Smooth muscle cell (in vitro differentiated cells): ENCODE measurements at regions not wholly inside any gene's neighbourhood (a gene's known extent, or its start where the extent isn't known, plus 50 kb on each side); places are given as distances from the start of the nearest gene placed in this dataset.
A peak's percentile ranks its signal among the peaks of the same experiment; 100 is the strongest.

Experiments used
- DNase-seq: peaks from one replicate; lab custom pipeline; 2025; ENCODE audit not compliant: unreplicated experiment; lab: John Stamatoyannopoulos, UW
- H2AFZ ChIP-seq: fragments of 200-600 bp; sonication (generic); 2 replicates; pipeline ENCODE4 v1.6.0; 2016; ENCODE audit warnings: antibody characterized with exemption, low read depth, mild to moderate bottlenecking
- H3F3A ChIP-seq: fragments of 200-600 bp; sonication (generic); 2 replicates; pipeline ENCODE4 v1.6.0; 2017; ENCODE audit warnings: antibody characterized with exemption, low read depth
- H3K27ac ChIP-seq: fragments of 200-600 bp; sonication (generic); 2 replicates; pipeline ENCODE4 v1.5.1; 2016; ENCODE audit warnings: low read depth, mild to moderate bottlenecking
- H3K27me3 ChIP-seq: fragments of 200-600 bp; sonication (generic); 2 replicates; pipeline ENCODE4 v1.6.1; 2016; ENCODE audit warnings: low read depth, mild to moderate bottlenecking
- H3K36me3 ChIP-seq: fragments of 200-600 bp; sonication (generic); 2 replicates; pipeline ENCODE4 v1.5.1; 2016; ENCODE audit warnings: low read depth
- H3K4me1 ChIP-seq: fragments of 200-600 bp; sonication (generic); 2 replicates; pipeline ENCODE4 v1.5.1; 2016; ENCODE audit warnings: low read depth
- H3K4me2 ChIP-seq: fragments of 200-600 bp; sonication (generic); 2 replicates; pipeline ENCODE4 v1.6.0; 2016; ENCODE audit warnings: mild to moderate bottlenecking
- H3K4me3 ChIP-seq: fragments of 200-600 bp; sonication (generic); 2 replicates; pipeline ENCODE4 v1.5.1; 2016; ENCODE audit warnings: mild to moderate bottlenecking
- H3K79me2 ChIP-seq: fragments of 200-600 bp; sonication (generic); 2 replicates; pipeline ENCODE4 v1.6.0; 2016; ENCODE audit warnings: low read depth, mild to moderate bottlenecking
- H3K9ac ChIP-seq: fragments of 200-600 bp; sonication (generic); 2 replicates; pipeline ENCODE4 v1.6.0; 2016; ENCODE audit warnings: low read depth
- H3K9me3 ChIP-seq: fragments of 200-600 bp; sonication (generic); replicated peaks from 2 replicates; pipeline ENCODE4 v1.5.1; 2016; ENCODE audit warnings: low read depth
- H4K20me1 ChIP-seq: fragments of 200-600 bp; sonication (generic); 2 replicates; pipeline ENCODE4 v1.6.0; 2016; ENCODE audit warnings: low read depth
- WGBS: methylation state at CpG from one replicate; pipeline ENCODE4 v1.1.7; 2016; ENCODE audit warnings: low lambda C conversion rate; 5-methylcytosine and 5-hydroxymethylcytosine counted together
- TF ChIP-seq, protein P1 (sequence below): fragments of 200-600 bp; sonication (generic); IDR thresholded peaks from 2 replicates; pipeline ENCODE4 v1.5.1; 2017; ENCODE audit warnings: borderline replicate concordance, mild to moderate bottlenecking, antibody characterized with exemption; ENCODE audit not compliant: insufficient read depth, poor library complexity, severe bottlenecking

DNA sequence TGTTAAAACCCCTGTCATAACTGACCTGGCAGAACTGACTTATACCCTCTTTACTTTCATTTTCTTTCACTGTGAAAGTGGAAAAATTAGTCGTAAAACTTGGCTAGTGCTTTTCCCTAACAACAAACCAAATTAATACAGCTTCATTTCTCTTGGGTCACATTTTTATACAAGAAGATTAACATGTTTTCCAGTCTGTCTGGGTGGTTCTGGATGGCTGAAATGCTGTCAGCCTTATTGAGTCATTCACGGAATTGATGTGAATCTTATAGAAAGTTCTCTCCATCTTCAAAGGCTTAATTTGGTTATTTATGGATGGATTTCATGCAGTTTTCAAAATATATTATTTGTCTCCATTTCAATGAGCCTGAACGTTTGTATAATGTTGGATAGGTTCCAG, 440.0 kb downstream of the KCTD12 start:
- no peaks in the 10 kb centered on the region for H3K27me3 ChIP-seq
- H3K79me2 ChIP-seq, result no peaks in the 10 kb centered on the region
- 78% methylated on average over 3 of the region's 3 CpGs for WGBS
- H3K4me1 ChIP-seq, result no peaks in the 10 kb centered on the region
- no peak for DNase-seq
- H3K9me3 ChIP-seq, result peaks cover 2% of the 10 kb centered on the region
- H2AFZ ChIP-seq, result no peak overlapping the region
- TF ChIP-seq, protein P1, sequence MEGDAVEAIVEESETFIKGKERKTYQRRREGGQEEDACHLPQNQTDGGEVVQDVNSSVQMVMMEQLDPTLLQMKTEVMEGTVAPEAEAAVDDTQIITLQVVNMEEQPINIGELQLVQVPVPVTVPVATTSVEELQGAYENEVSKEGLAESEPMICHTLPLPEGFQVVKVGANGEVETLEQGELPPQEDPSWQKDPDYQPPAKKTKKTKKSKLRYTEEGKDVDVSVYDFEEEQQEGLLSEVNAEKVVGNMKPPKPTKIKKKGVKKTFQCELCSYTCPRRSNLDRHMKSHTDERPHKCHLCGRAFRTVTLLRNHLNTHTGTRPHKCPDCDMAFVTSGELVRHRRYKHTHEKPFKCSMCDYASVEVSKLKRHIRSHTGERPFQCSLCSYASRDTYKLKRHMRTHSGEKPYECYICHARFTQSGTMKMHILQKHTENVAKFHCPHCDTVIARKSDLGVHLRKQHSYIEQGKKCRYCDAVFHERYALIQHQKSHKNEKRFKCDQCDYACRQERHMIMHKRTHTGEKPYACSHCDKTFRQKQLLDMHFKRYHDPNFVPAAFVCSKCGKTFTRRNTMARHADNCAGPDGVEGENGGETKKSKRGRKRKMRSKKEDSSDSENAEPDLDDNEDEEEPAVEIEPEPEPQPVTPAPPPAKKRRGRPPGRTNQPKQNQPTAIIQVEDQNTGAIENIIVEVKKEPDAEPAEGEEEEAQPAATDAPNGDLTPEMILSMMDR, result no peak
- no peak overlapping the region for H3K27ac ChIP-seq
- H3K4me2 ChIP-seq, result no peak overlapping the region
- H4K20me1 ChIP-seq, result no peaks in the 10 kb centered on the region
- H3K9ac ChIP-seq, result no peak overlapping the region
- H3K4me3 ChIP-seq, result no peak overlapping the region
- no peaks in the 10 kb centered on the region for H3K36me3 ChIP-seq
- H3F3A ChIP-seq, result no peaks in the 10 kb centered on the region

DNA sequence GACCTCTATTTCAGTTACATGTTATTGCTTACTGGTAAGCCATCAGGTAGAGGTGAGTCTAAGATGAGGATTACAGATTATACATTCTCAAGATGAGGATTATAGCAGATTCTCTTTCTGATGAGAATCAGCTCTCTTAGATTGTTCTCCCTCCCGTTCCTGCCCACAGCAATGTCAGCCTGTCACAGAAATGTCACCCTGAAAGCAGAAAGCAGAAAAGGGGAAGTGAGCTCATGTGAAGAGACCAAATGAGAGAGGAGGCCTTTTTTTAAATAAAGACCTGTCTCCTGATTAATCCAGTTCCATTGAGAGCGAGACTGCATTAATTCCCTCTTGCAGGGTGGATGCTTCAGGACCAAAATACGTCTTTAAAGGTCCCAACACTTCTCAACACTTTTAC, 445.6 kb downstream of the KCTD12 start:
- DNase-seq, result no peak
- WGBS, result 87% methylated on average over 3 of the region's 3 CpGs
- H3K9me3 ChIP-seq, result no peaks in the 10 kb centered on the region

DNA sequence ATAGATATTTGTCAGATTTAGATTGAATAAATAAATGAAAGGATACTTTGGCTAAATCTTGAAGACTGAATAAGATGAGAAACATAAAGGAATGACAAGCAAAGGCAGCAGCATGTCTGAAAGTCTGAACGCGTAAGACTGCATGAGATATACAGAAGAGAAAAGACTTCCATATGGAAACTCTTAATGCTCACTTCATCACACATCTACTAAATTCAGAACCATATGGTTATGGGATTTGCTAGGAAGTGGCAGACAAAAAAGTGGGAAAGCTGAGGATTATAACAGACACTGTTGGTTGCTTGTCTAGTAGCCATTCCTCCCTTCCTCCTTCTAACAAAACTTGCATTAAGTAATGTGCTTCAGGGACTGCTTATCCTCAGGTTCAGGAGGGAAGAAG, 446.7 kb downstream of the KCTD12 start:
- no peaks in the 10 kb centered on the region for H3F3A ChIP-seq
- no peak overlapping the region for H3K4me3 ChIP-seq
- H3K36me3 ChIP-seq, result no peaks in the 10 kb centered on the region
- TF ChIP-seq, protein P1, result no peak
- H3K27ac ChIP-seq, result no peak overlapping the region
- DNase-seq, result no peak
- no peak overlapping the region for H3K9ac ChIP-seq
- no peaks in the 10 kb centered on the region for H3K27me3 ChIP-seq
- H2AFZ ChIP-seq, result no peak overlapping the region
- H3K4me2 ChIP-seq, result no peak overlapping the region
- H3K9me3 ChIP-seq, result no peaks in the 10 kb centered on the region
- H3K4me1 ChIP-seq, result no peaks in the 10 kb centered on the region
- 77% methylated on average over 2 of the region's 2 CpGs for WGBS
- H4K20me1 ChIP-seq, result no peaks in the 10 kb centered on the region
- H3K79me2 ChIP-seq, result no peaks in the 10 kb centered on the region

More for the DNA sequence above, 445.6 kb downstream of the KCTD12 start:
- Histone ChIP-seq H3K79me2 (no peaks in the 10 kb centered on the region), H4K20me1 (no peaks in the 10 kb centered on the region), H3K27me3 (no peaks in the 10 kb centered on the region), H3K4me3 (no peak overlapping the region), H3F3A (no peaks in the 10 kb centered on the region), H3K4me2 (no peak overlapping the region), H3K4me1 (no peaks in the 10 kb centered on the region), H3K9ac (no peak overlapping the region), H3K27ac (no peak overlapping the region), H2AFZ (no peak overlapping the region), H3K36me3 (no peaks in the 10 kb centered on the region)
- TF ChIP-seq, protein P1, result no peak

DNA sequence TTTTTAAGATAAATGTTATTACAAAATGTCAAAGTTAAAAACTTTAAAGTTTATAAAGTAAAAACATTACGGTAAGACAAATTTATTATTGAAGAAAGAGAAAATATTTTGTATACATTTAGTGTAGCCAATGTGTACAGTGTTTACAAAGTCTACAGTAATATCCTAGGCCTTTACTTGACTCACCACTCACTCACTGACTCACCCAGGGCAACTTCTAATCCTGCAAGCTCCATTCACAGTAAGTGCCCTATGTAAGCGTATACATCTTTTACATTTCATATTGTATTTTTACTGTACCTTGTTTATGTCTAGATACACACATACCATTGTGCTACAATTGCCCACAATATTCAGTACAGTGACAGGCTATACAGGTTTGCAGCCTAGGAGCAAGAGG, 448.2 kb downstream of the KCTD12 start:
- no peaks in the 10 kb centered on the region for H3K36me3 ChIP-seq
- peak overlapping the region; percentile 29 for H3K4me2 ChIP-seq
- H3K9ac ChIP-seq, result no peak overlapping the region
- no peaks in the 10 kb centered on the region for H3F3A ChIP-seq
- no peaks in the 10 kb centered on the region for H3K79me2 ChIP-seq
- H3K4me3 ChIP-seq, result no peak overlapping the region
- H3K9me3 ChIP-seq, result no peaks in the 10 kb centered on the region
- 43% methylated on average over 2 of the region's 2 CpGs for WGBS
- H3K27me3 ChIP-seq, result no peaks in the 10 kb centered on the region
- peak overlapping the region; percentile 58 for H3K27ac ChIP-seq
- no peaks in the 10 kb centered on the region for H3K4me1 ChIP-seq
- no peak overlapping the region for H2AFZ ChIP-seq
- TF ChIP-seq, protein P1, result no peak
- H4K20me1 ChIP-seq, result no peaks in the 10 kb centered on the region
- no peak for DNase-seq
